ENCODE measurements at regions not wholly inside any gene's neighbourhood (a gene's known extent, or its start where the extent isn't known, plus 50 kb on each side); places are given as distances from the start of the nearest gene placed in this dataset.

GRCh38 chr6:137698636-137699030 is 168.4 kb upstream of the TNFAIP3 start:
- no peak for DNase-seq (ENCODE audit: low spot score)
- TF ChIP-seq CTCF (IDR thresholded peaks at IDR 0.05; ENCODE audit: extremely low read depth, missing control alignments) = no peak

GRCh38 chr6:137699031-137699683 is 167.9 kb upstream of the TNFAIP3 start:
- TF ChIP-seq CTCF (IDR thresholded peaks at IDR 0.05; ENCODE audit: extremely low read depth, missing control alignments) = no peak
- DNase-seq (ENCODE audit: low spot score) = no peak

- no peak for TF ChIP-seq CTCF (IDR thresholded peaks at IDR 0.05; ENCODE audit: extremely low read depth, missing control alignments)
- DNase-seq (ENCODE audit: low spot score) = no peak
Measured at GRCh38 chr6:137700161-137700560, 166.9 kb upstream of the TNFAIP3 start.

GRCh38 chr6:137700751-137701477 is 166.1 kb upstream of the TNFAIP3 start:
- DNase-seq (ENCODE audit: low spot score) = no peak

GRCh38 chr6:137701942-137702341 is 165.1 kb upstream of the TNFAIP3 start:
- DNase-seq (ENCODE audit: low spot score) = no peak
- TF ChIP-seq CTCF (IDR thresholded peaks at IDR 0.05; ENCODE audit: extremely low read depth, missing control alignments) = no peak

More at GRCh38 chr6:137700751-137701477, 166.1 kb upstream of the TNFAIP3 start:
- TF ChIP-seq CTCF (IDR thresholded peaks at IDR 0.05; ENCODE audit: extremely low read depth, missing control alignments) = no peak

GRCh38 chr6:137702791-137703424 is 164.2 kb upstream of the TNFAIP3 start:
- no peak for DNase-seq (ENCODE audit: low spot score)
- TF ChIP-seq CTCF (IDR thresholded peaks at IDR 0.05; ENCODE audit: extremely low read depth, missing control alignments) = no peak

GRCh38 chr6:137704802-137705159 is 162.3 kb upstream of the TNFAIP3 start:
- no peak for TF ChIP-seq CTCF (IDR thresholded peaks at IDR 0.05; ENCODE audit: extremely low read depth, missing control alignments)
- DNase-seq (ENCODE audit: low spot score) = no peak
